Activated CD4-positive, alpha-beta T cell treated with anti-CD3 and anti-CD28 coated beads, Interleukin-2, Interleukin-4, amounts not matched to agents 100 ng/mL and 50 ng/mL, durations not matched to agents 16 hours and 8 hours (primary cell): ENCODE measurements at regions not wholly inside any gene's neighbourhood (a gene's known extent, or its start where the extent isn't known, plus 50 kb on each side); places are given as distances from the start of the nearest gene placed in this dataset.
A peak's percentile ranks its signal among the peaks of the same experiment; 100 is the strongest.
"Not testable (repeated sequence)": the region's sequence is repeated elsewhere in the genome, so short reads cannot be mapped to it uniquely, and the experiment has no call there.

ENCODE experiments used
- DNase-seq: peaks from one replicate; pipeline ENCODE4 v3.0.0-alpha.2; 2020; ENCODE audit warnings: low spot score

DNA sequence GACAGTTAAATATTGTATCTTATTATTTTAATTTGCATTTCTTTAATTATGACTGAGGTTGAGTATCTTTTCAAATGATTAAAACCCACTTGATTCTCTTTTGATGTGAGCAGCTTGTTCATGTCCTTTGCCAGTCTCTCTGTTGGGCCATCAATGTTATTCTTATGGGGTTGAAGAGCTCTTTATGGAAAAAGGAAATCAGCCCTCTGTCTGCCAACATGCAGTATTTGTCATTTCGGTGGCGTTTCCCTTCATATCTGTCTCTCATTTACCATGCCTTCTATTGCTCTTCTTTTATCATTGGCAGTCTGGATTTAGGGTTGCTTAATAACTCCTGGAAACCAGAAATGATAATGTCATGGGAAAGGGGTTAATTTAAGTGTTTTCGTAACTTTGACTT is 340.7 kb upstream of the DNAJC19 start:
- DNase-seq: no peak

DNA sequence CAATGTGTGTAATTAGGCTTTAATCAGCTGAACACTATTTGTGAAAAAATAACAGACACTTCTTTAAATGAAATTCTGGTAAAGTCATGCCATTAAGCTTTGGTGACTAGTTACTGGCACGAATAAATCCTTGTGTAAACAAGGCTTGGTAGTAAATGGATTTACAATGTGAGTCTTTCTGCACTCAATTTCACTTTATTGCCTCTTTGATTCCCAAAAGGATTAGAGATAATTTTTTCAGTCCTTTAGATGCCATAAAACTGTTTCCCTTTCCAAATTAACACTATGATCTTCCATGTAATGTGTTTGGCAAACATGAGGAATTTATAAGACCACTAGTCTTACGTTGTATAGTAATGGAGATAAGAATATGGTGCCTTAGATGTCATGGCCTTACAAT is 339.5 kb upstream of the DNAJC19 start:
- no peak for DNase-seq

DNA sequence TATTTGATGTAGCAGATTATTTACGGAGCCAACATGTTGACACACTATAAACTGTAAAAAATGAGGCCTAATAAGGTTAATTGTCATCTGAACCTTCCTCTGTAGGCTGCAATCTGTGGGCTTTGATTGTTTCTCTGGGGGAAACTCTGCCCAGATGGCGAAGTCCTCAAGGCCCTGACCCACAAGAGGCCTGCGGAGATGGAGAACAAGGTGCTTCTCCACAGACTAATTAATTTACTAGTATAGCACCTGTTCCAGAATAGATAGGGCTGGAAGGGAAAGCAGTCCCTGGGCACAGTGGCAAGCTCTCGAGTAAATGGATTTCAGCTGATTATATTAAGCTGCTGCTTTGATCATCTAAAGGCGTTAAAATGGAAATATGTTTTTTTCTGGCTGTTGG is 338.8 kb upstream of the DNAJC19 start:
- DNase-seq: no peak

DNA sequence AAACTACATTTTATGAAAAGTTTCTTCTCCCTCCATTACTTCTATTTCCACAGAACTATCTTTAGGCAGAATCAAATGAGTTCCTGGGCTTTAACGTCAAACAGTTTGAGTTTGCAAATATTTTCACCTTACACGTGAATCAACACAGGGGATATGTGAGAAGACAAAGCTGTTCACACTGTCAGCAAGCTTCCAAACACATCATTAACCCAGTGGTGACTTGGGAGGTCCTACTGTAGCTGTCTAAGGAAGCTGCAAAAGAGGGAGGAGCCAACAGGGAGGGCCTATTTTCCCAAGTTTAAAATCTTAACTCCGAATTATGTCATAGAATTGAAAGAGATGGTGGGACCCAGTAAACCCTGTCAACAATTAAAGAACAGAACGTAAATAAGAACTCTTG is 337.8 kb upstream of the DNAJC19 start:
- DNase-seq: no peak

DNA sequence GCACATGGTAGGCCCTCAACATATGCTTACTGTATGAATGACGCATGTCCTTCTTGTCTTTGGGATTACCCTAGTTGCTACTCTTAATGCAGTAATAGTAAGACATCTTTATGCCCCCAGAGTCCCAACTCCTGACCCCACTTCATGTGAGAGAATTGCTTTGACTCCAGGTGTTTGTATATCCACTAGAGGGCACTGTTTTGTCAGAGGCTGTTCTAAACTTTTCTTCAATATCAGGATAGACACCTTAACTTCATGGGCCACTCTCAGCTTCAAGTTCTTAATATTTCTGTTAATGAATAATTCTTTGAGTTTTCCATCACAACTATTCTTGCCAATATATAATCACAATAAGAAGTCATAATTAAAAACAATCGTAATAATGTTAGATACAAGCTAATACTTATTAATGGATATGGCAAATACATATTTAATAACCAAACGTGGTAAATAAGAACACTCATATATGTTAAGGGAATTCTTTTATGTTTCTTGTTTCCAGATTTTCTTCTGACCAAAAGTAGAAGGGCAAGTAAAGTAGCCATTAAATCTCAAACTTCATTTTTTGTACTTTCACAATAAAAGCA is 337.2 kb upstream of the DNAJC19 start:
- peak; percentile 42 for DNase-seq

DNA sequence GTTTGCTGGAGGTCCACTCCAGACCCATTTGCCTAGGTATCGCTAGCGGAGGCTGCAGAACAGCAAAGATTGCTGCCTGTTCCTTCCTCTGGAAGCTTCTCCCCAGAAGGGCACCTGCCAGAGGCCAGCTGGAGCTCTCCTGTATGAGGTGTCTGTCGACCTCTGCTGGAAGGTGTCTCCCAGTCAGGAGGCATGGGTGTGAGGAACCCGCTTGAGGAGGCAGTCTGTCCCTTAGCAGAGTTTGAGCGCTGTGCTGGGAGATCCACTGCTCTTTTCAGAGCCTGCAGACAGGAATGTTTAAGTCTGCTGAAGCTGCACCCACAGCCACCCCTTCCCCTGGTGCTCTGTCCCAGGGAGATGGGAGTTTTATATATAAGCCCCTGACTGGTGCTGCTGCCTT is 335.0 kb upstream of the DNAJC19 start:
- not testable (repeated sequence) for DNase-seq

DNA sequence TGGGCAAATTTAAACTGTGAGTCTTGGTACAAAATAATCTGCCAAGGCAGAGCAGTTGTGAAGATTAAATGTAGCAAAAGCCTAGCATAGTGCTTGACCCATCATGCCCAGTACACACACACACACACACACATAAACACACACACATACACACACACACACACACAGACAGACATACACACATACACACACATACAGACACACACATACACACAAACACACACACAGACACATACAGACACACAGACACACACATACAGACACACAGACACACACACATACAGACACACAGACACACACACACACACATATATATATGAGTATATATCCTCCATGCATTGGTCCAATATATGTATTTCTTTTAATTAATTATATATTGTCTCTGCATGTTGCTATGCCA is 328.8 kb upstream of the DNAJC19 start:
- no peak for DNase-seq

DNA sequence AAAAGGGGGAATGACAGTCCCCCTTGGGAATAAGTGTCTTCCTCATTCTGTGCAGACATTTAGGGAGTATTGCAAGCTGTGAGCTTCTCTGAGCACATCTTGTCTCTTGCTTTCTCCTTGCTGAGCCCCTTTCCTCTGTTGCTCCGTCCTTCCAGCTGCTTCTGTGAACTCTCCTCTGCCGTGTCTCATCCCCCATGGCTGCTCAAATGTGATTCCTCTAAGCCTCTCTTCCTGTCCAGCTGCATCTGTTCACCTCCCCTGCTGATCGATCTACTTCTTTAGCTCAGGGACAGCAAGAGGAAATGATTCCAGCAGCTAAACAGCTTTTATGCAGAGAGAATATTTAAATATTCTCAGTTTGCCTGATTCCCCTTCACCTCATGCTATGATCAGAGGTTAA is 328.0 kb upstream of the DNAJC19 start:
- no peak for DNase-seq

DNA sequence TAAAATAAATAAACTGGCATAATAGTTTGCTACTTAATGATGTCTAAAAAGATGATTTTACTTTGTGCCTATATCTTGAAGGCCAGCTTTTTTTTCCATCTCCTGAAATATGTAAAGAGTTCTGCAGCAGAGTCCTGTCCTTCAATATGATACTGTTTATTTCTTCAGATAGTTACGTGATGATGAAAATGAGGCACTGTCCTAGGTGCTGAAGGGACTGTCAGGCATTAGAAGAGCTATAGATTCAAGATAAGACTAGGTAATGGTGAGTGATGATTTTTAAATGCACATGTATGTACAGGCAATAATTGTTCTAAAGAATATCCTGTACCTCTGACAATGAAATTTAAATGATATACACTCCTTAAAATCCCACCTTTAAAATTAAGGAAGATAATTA is 326.9 kb upstream of the DNAJC19 start:
- no peak for DNase-seq

DNA sequence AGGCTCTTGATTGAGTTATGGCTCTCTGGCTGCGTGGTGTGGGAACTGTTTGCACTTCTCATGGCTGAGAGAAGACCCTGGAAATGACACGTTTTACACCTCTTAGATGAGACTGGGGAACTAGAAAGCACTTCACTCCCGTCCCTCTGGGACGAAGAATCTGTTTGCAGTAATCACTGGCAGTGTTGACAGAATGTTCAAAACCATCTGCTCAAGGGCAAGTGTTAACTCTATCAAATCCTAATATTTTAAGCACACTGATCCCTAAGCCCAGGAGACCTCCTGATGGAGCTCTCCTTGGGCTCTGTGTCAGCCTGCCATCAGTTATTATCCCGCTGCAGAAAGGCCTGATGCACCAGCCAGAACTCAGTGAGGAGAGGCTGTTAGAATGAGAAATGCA is 323.8 kb upstream of the DNAJC19 start:
- DNase-seq: no peak

DNA sequence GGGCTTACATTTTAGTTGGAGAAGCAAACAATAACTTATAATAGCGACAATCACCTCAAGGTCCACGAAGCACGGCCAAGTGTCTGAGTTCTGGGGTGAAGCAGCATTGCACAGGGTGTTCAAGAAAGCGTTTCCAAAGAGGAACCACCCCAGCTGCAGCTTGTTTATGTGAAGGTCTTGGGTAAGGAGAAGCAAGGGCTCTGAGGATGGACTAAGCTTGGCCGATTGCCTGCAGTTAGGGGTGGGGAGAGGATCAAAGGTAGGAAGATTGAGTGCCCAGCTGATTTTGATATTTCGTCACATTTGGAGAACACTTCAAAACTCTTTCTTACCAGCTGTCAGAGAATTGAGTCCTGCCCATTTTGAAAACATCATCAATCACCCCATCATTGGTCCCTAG is 321.6 kb upstream of the DNAJC19 start:
- DNase-seq: no peak

DNA sequence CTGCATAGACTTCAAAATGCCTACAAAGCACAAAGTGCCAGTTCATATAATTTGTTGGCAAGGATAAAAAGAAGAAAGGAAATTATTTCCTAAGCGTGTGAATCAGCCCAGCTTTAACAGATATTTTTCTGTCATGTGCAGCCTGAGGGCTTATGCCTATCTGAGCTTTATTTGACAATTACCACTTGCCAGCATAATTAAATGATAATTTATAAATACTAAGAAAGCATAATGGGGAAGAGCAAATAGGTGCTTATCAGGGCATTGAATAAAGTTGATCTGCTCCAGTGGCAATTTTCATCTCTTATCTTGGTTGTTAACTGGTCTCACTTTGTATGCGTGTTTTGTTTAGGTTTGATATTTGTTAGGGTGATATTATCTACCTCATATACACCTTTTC is 313.4 kb upstream of the DNAJC19 start:
- DNase-seq: no peak

DNA sequence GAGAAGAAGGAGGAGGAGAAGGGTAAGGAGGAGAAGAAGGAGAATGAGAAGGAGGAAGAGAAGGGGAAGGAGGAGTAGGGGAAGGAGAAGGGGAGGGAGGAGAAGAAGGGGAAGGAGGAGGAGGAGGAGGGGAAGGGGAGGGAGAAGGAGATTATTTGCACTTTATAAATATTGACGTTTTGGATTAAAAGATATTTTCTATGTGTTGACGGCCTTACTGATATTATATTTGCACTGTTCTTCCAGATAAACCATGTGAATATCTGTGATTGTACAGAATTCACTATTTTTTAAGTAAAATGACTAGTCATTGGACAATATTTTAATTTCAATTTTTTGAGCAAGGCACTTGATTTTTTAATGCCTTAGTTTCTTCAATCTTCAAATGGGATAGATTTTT is 310.5 kb upstream of the DNAJC19 start:
- DNase-seq: no peak

DNA sequence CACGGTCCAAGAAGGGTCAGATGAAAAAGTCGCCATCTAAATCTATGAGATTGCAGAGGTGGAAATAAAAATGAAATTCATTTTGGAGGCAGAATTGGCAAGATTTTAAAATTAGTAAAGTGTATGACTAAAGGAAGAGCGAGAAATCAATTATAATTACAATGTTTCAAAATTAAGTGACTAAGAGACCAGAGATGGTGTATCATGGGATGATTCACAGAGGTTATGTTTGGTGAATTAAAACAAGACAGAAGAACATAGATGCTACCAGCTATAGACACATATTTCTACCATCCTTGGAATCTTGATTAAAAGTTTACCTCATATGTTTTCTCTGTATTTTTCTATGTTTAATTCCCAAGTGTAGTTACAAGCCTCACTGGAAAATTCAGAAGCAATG is 308.9 kb upstream of the DNAJC19 start:
- DNase-seq: no peak

DNA sequence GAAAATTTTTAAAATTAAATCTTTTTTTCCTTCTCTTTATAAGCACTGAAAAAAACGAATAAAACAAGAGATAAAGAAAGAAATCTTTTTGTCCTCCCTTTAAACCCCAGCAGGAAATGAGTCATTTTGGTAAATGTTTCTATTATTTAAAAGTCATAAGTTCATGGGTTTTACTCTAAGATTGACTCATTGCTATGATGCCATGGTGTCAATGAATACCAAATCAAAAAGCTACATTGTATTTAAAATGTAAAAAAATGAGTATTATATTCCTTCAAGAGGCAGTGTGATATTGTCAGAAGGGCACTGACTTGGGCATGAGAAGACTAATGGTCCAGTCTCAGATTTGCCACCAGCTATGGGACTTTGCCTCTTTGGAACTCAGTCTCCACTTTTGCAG is 303.4 kb upstream of the DNAJC19 start:
- peak; percentile 6 for DNase-seq

DNA sequence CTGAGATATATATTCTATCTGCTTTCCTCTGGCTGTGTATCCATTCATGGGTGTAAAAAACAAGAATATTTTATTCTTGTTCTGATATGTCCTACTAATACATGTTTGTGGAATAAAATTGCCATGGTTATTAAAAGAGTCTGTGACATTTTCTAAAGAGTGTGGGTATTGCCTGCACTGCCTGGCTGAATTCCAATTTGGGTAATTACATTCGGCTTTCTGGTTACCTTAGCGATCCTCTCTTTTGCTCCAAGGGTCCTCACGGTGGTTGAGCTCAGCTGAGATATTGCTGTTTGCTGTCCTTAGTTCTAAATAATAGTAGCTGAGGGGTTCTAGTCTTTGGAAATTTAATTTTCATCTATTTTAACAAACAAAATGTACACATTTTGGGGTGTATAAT is 301.4 kb upstream of the DNAJC19 start:
- no peak for DNase-seq

DNA sequence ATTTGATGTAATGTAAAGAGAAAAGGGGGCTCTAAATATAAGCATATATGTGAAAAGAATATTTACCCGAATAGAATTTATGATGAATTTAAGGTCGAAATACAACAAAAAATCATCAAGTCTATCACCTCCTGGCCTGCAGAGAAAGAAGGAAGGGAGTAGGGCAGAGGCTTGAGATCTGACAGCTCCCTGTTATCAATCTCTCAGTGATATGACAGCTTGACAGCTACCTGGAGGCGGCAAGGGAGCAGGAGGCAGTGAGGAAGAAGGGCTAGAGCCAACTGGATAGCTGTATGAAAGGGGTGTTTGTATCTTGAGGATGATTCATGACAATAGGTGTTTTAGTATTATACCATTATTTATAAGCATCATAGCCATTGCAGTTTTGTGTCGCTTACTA is 299.8 kb upstream of the DNAJC19 start:
- DNase-seq: no peak

DNA sequence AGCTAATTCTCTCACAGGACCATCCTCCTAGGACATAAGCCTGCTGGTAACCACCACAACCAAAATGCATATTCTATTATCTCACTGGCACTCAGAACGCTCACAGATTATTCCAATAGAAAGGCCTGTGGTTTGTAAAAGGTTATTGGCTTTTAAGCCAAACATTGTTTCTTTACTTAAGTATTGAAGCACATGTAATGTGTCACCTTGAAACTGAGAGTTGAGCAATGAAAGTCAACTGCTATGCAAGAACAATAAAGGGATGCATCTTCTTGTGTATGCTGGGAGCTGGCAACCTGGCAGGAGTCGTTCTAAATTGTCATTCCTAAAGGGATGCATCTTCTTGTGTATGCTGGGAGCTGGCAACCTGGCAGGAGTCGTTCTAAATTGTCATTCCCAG is 298.6 kb upstream of the DNAJC19 start:
- no peak for DNase-seq

DNA sequence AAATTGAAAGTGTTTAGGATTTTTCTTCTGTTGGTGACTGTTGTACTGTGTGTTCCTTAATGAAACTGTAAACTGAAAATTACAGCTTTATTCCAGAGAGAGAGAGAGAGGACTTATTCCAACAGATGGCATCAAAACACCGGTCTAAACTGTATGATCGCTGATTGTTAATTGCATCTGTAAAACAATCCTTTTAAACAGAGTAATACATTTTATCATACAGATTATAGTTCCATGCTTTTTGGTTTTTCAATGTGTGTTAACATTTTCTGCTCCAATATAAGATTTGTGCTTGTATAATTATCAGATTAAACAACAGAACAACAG is 289.7 kb upstream of the DNAJC19 start:
- no peak for DNase-seq

DNA sequence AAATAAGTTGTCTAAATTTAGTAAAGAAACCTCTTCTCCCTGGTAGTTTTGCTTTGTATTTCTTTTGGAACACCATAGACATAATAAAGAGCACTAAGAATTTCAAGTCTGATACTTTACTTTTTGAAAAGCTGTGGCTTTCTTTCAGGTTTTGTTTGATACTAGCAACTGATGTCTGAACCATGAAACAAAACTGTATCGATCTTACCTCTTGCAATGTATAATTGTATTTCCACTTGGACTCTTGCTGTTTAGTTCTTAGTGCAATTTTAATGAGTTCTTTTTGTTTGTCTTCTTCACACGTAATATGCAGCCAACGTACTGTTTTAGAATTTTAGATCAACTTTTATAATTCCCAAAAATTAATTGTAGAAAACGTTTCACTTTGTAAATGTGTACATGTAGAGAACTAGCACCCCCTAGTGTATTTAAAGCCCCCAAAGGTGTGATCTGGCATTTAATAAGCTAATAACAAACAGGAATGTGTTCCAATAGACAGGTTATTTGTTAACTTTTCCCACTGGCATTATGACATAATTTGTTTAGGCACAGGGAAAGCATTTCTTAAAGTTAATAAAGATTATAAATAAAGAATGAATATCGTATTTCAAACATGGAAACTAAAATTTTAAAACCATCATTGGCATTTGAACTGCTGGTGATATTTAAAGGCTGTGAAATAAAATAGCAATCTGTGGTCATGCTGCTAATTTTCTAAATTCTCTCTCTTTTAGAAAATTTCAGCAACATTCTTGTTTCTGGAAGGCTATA is 289.1 kb upstream of the DNAJC19 start:
- no peak for DNase-seq

DNA sequence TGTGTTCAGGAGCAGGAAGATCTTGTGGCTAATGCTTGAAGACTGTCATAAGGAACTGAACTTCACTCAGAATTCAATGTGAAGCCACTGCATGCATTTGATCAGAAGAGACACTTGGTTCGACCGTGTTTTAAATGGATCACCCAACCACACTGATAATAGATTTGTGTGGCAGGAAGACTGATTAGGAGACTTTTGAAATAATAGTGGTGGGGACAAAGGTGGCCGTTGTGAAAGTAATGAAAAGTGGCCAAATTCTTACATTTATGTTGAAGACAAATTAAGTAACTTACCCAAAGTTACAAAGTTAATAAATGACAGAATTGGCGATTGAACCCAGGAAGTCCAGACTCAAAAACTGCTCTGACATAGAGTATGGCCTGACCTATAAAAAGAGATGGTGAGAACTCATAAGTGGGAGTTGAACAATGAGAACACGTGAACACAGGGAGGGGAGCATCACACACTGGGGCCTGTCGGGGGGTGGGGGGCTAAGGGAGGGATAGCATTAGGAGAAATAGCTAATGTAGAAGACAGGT is 286.9 kb upstream of the DNAJC19 start:
- DNase-seq: no peak

DNA sequence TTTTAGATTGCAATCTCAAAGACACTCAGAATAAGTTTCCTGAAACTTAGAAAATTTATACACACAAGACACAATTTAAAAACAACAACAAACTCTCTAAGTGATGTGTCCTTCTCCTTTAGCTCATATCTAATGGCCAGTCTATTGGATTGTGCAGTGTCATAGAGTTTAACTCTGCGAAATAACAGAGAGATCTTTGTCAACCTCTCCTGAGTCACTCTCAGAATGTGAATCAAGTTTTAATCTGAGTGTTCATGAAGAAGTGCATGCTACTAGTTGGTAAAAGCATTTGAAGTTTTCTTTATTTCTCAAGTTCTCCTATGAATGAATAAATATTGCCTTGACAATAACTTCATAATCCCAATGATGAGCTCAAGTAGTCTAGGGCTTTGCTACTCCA is 284.5 kb upstream of the DNAJC19 start:
- no peak for DNase-seq

DNA sequence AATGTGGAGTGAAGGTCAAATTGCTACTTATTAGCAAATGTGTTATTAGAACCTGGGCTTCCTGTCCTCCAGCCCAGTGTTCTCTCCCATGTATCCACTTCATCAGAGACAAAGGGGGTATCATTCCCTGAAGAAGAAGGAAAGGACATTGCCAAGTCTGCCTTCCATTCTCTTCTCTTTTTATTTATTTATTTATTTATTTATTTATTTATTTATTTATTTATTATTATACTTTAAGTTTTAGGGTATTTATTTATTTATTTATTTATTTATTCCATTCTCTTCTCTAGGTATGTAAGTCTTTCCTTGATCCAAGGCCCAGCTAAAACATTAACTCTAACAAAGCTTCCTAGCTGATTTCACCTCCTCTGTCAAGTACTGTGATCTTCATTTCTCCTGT is 277.8 kb upstream of the DNAJC19 start:
- no peak for DNase-seq

DNA sequence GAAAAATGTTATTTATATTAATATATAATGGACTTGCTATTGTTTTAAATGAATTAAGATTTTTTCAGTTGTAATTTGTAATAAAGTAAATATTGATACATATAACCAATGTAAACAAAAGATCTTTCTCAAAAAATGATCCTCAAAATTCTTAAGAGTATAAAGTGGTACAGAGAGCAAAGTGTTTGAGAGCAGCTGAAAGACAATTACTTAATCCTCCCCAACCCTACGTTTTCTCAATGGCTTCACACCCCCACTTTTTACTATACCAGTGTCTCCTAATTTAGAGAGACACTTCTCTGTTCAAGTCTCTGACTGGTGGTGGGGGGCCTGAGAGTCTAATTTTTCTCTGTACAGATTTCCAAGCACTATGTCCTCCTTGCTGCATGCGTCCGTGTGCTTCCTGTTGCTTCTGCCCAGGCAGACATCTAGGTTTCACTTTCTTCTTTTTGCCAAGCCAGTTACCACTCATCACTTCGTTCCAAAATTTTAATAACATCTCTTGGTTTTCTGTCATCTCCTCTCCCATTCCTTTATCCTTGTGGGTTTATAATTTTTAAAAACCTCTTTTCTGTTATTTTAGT is 276.3 kb upstream of the DNAJC19 start:
- no peak for DNase-seq
